ENCODE measurements at regions not wholly inside any gene's neighbourhood (a gene's known extent, or its start where the extent isn't known, plus 50 kb on each side); places are given as distances from the start of the nearest gene placed in this dataset.

- DNase-seq (ENCODE audit: low spot score), result no peak
These were observed 364.2 kb downstream of the CHSY3 start for GRCh38 chr5:130268489-130268888.

DNA sequence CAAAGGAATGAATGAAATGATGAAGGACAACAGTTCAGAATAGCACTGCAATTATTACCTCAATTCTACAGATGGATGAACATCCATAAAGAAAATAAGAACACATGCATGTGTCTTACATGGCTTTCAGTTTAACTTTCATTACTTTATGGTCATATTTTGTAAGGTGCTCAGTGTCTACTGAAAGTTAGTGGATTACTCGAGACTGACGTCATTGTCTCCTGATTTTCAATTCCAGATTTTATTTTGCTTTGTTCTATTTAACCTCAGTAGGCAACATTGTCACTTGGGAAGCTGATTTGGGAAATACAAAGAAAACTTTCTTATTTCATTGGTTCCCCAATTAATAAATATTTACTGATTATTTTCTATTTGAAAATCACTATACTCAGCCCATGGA lies 363.7 kb downstream of the CHSY3 start:
- DNase-seq (ENCODE audit: low spot score), result no peak

DNA sequence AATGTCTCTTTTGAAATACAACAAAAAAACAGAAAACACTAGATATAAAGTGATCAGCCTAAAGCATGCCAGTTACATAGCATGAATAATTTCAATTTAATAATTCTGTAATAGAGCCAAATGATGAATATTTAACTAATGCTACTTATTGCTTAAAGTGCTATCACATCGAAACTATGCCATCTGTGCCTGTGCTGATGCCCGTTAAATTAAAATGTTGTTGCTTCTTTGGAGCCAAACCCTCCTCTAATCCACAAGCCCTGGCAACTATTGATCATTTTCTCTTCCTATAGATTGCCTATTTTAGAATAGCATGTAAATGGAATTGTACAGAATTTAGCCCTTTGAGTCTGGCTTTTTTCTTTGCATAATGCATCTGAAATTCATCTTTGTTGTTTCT lies 356.2 kb downstream of the CHSY3 start:
- no peak for DNase-seq (ENCODE audit: low spot score)

DNA sequence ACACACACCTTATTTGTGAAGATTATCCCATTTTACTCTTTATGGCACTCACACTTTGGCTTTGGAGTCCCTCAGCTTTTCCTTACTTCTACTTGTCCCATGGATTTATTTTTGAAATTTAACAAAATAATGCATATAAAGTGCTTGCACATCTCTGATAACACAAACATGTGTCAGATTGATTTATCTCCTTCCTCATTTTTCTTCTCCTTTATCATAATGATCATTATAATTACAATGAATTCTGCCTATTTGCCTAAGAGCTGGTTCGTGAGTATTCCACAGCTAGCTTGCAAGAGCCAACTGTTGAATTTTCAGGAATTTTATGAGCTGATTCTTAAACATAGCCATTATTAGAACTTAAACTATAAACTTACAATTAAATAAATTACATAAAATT lies 347.7 kb downstream of the CHSY3 start:
- no peak for DNase-seq (ENCODE audit: low spot score)

- DNase-seq (ENCODE audit: low spot score), result no peak
These were observed 339.4 kb downstream of the CHSY3 start for GRCh38 chr5:130243641-130244040.

DNA sequence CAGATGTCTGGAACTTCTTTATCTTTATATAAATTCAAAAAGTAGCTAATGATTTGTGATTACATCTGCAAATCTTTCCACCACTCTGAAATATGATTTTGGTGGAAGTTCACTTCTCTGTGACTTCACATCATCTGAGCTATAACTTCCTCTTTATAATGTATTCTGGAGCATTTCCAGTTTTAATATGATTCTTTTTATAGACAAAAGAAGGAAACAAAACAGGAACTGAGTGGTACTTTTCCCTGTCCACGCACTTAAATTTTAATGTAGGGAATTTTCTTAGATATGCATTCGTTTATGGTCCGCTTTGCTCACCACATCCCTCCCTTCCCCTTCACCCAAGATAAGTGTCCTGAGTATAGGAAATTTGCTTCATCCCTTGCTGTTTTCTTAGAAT lies 333.5 kb downstream of the CHSY3 start:
- no peak for DNase-seq (ENCODE audit: low spot score)
